GM23338 (cell line): ENCODE measurements at regions not wholly inside any gene's neighbourhood (a gene's known extent, or its start where the extent isn't known, plus 50 kb on each side); places are given as distances from the start of the nearest gene placed in this dataset.

Source experiments
- ATAC-seq: fragments of 200-7000 bp; cut with Tn5 transposase; 3 replicates; pipeline ENCODE4 v1.9.1; 2020
- DNase-seq: peaks from one replicate; pipeline ENCODE4 v3.0.0-alpha.2; 2015; ENCODE audit warnings: low spot score
- H2AFZ ChIP-seq: fragments of 200-600 bp; sonication (generic); 2 replicates; pipeline ENCODE4 v1.8.0; 2016; ENCODE audit warnings: antibody characterized with exemption, mild to moderate bottlenecking, moderate library complexity
- H3F3A ChIP-seq: fragments of 200-600 bp; sonication (generic); replicated peaks from 2 replicates; pipeline ENCODE4 v1.8.0; 2017; ENCODE audit warnings: antibody characterized with exemption, mixed run types, low read depth
- H3K27ac ChIP-seq: fragments of 200-600 bp; sonication (generic); 2 replicates; pipeline ENCODE4 v1.6.1; 2016; ENCODE audit warnings: low read depth
- H3K27me3 ChIP-seq: fragments of 200-600 bp; sonication (generic); 2 replicates; pipeline ENCODE4 v1.8.0; 2016; ENCODE audit warnings: mild to moderate bottlenecking, mixed run types, moderate library complexity; ENCODE audit not compliant: insufficient read depth
- H3K36me3 ChIP-seq: fragments of 200-600 bp; sonication (generic); 2 replicates; pipeline ENCODE4 v1.8.0; 2016; ENCODE audit warnings: mild to moderate bottlenecking; ENCODE audit not compliant: insufficient read depth
- H3K4me1 ChIP-seq: fragments of 200-600 bp; sonication (generic); 2 replicates; pipeline ENCODE4 v1.8.0; 2016; ENCODE audit warnings: mild to moderate bottlenecking, moderate library complexity; ENCODE audit not compliant: insufficient read depth
- H3K4me2 ChIP-seq: fragments of 200-600 bp; sonication (generic); 2 replicates; pipeline ENCODE4 v1.7.1; 2017; ENCODE audit warnings: mixed run types
- H3K4me3 ChIP-seq: fragments of 200-600 bp; sonication (generic); 2 replicates; pipeline ENCODE4 v1.6.1; 2016; ENCODE audit warnings: mixed run types
- H3K79me2 ChIP-seq: fragments of 200-600 bp; sonication (generic); replicated peaks from 2 replicates; pipeline ENCODE4 v1.8.0; 2017; ENCODE audit warnings: mild to moderate bottlenecking; ENCODE audit not compliant: insufficient read depth
- H3K9me2 ChIP-seq: fragments of 200-600 bp; sonication (generic); 2 replicates; pipeline ENCODE4 v1.8.0; 2017; ENCODE audit not compliant: insufficient read depth
- H4K20me1 ChIP-seq: fragments of 200-600 bp; sonication (generic); replicated peaks from 2 replicates; pipeline ENCODE4 v1.8.0; 2017; ENCODE audit warnings: mild to moderate bottlenecking; ENCODE audit not compliant: insufficient read depth
- H3K27ac Mint-ChIP-seq: 2 replicates; pipeline ENCODE4 v1.8.0; 2020; ENCODE audit warnings: inconsistent platforms, mild to moderate bottlenecking, moderate library complexity, mixed read lengths
- H3K27me3 Mint-ChIP-seq: 3 replicates; pipeline ENCODE4 v1.8.0; 2022; ENCODE audit warnings: low read depth, mild to moderate bottlenecking, moderate library complexity, mixed read lengths, inconsistent platforms; ENCODE audit not compliant: insufficient read depth, poor library complexity
- H3K36me3 Mint-ChIP-seq: 3 replicates; pipeline ENCODE4 v1.8.0; 2021; ENCODE audit warnings: low read depth, mild to moderate bottlenecking, inconsistent platforms, moderate library complexity, mixed read lengths
- H3K4me1 Mint-ChIP-seq: 3 replicates; pipeline ENCODE4 v1.8.0; 2020; ENCODE audit warnings: mild to moderate bottlenecking, inconsistent platforms, mixed read lengths
- H3K4me3 Mint-ChIP-seq: 3 replicates; pipeline ENCODE4 v1.8.0; 2021; ENCODE audit warnings: moderate library complexity, mild to moderate bottlenecking, inconsistent platforms, mixed read lengths
- H3K9me3 Mint-ChIP-seq: 3 replicates; pipeline ENCODE4 v1.8.0; 2020; ENCODE audit warnings: moderate library complexity, mild to moderate bottlenecking, inconsistent platforms, mixed read lengths
- EZH2 ChIP-seq: fragments of 200-600 bp; sonication (generic); IDR thresholded peaks from one replicate; pipeline ENCODE4 v1.8.0; 2017; ENCODE audit warnings: antibody characterized with exemption, mild to moderate bottlenecking, low read depth; ENCODE audit not compliant: unreplicated experiment
- EZH2phosphoT487 ChIP-seq: fragments of 200-600 bp; sonication (generic); IDR thresholded peaks from one replicate; pipeline ENCODE4 v1.8.1; 2018; ENCODE audit warnings: antibody characterized with exemption; ENCODE audit not compliant: unreplicated experiment
- JUNB ChIP-seq: IDR thresholded peaks from one replicate; pipeline ENCODE4 v1.6.1; 2016; ENCODE audit warnings: antibody characterized with exemption; ENCODE audit not compliant: unreplicated experiment
- NANOG ChIP-seq: IDR thresholded peaks from 2 replicates; pipeline ENCODE4 v1.6.1; 2016; ENCODE audit warnings: antibody characterized with exemption, borderline replicate concordance
- POLR2AphosphoS5 ChIP-seq: IDR thresholded peaks from 2 replicates; pipeline ENCODE4 v1.6.1; 2016; ENCODE audit warnings: antibody characterized with exemption, low read depth
- ZNF114 ChIP-seq: fragments of 250-450 bp; sonication (Bioruptor Pico); IDR thresholded peaks from 2 replicates; pipeline ENCODE4 v1.5.0; 2020; ENCODE audit warnings: mild to moderate bottlenecking, moderate library complexity
- ZNF331 ChIP-seq: fragments of 250-450 bp; sonication (Bioruptor Pico); IDR thresholded peaks from 2 replicates; pipeline ENCODE4 v1.5.0; 2020; ENCODE audit warnings: low read depth, mild to moderate bottlenecking, moderate library complexity
- TF ChIP-seq, protein P1 (sequence below): IDR thresholded peaks from one replicate; pipeline ENCODE4 v1.6.1; 2018; ENCODE audit warnings: antibody characterized with exemption; ENCODE audit not compliant: unreplicated experiment
- TF ChIP-seq, protein P2 (sequence below): IDR thresholded peaks from 2 replicates; pipeline ENCODE4 v1.6.1; 2016; ENCODE audit warnings: antibody characterized with exemption

GRCh38 chr16:26456074-26456473, 610.7 kb upstream of the C16orf82 start:
- H3K36me3 Mint-ChIP-seq = peaks cover 12% of the 10 kb centered on the region; the same call in 2 of the 3 replicates
- no peak overlapping the region for H3K27ac Mint-ChIP-seq
- H3K27me3 Mint-ChIP-seq = no peaks in the 10 kb centered on the region
- H3K9me2 ChIP-seq = no peaks in the 10 kb centered on the region
- H3K27me3 ChIP-seq = no peaks in the 10 kb centered on the region
- no peak overlapping the region for H3K4me3 Mint-ChIP-seq
- H3K36me3 ChIP-seq = peaks cover 4% of the 10 kb centered on the region
- H3K79me2 ChIP-seq = no peaks in the 10 kb centered on the region
- no peaks in the 10 kb centered on the region for H3F3A ChIP-seq
- no peak overlapping the region for H3K27ac ChIP-seq
- ATAC-seq (no peak), DNase-seq (no peak)
- no peak overlapping the region for H3K4me3 ChIP-seq
- TF ChIP-seq ZNF114 (CRISPR knock-in tag) (no peak), POLR2AphosphoS5 (no peak), EZH2 (no peak), EZH2phosphoT487 (no peak), JUNB (no peak), NANOG (no peak)
- TF ChIP-seq, protein P1, sequence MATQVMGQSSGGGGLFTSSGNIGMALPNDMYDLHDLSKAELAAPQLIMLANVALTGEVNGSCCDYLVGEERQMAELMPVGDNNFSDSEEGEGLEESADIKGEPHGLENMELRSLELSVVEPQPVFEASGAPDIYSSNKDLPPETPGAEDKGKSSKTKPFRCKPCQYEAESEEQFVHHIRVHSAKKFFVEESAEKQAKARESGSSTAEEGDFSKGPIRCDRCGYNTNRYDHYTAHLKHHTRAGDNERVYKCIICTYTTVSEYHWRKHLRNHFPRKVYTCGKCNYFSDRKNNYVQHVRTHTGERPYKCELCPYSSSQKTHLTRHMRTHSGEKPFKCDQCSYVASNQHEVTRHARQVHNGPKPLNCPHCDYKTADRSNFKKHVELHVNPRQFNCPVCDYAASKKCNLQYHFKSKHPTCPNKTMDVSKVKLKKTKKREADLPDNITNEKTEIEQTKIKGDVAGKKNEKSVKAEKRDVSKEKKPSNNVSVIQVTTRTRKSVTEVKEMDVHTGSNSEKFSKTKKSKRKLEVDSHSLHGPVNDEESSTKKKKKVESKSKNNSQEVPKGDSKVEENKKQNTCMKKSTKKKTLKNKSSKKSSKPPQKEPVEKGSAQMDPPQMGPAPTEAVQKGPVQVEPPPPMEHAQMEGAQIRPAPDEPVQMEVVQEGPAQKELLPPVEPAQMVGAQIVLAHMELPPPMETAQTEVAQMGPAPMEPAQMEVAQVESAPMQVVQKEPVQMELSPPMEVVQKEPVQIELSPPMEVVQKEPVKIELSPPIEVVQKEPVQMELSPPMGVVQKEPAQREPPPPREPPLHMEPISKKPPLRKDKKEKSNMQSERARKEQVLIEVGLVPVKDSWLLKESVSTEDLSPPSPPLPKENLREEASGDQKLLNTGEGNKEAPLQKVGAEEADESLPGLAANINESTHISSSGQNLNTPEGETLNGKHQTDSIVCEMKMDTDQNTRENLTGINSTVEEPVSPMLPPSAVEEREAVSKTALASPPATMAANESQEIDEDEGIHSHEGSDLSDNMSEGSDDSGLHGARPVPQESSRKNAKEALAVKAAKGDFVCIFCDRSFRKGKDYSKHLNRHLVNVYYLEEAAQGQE = no peak
- TF ChIP-seq, protein P2, sequence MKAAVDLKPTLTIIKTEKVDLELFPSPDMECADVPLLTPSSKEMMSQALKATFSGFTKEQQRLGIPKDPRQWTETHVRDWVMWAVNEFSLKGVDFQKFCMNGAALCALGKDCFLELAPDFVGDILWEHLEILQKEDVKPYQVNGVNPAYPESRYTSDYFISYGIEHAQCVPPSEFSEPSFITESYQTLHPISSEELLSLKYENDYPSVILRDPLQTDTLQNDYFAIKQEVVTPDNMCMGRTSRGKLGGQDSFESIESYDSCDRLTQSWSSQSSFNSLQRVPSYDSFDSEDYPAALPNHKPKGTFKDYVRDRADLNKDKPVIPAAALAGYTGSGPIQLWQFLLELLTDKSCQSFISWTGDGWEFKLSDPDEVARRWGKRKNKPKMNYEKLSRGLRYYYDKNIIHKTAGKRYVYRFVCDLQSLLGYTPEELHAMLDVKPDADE = no peak
- H3K9me3 Mint-ChIP-seq = peaks cover 77% of the 10 kb centered on the region
- H3K4me1 ChIP-seq = no peaks in the 10 kb centered on the region
- H4K20me1 ChIP-seq = no peaks in the 10 kb centered on the region
- H3K4me1 Mint-ChIP-seq = no peaks in the 10 kb centered on the region
- no peak overlapping the region for H3K4me2 ChIP-seq
- H2AFZ ChIP-seq = no peak overlapping the region

GRCh38 chr16:26457095-26457494, 609.6 kb upstream of the C16orf82 start:
- Mint-ChIP-seq H3K27ac (no peak overlapping the region), H3K27me3 (no peaks in the 10 kb centered on the region), H3K4me3 (no peak overlapping the region), H3K9me3 (peaks cover 81% of the 10 kb centered on the region), H3K36me3 (peaks cover 12% of the 10 kb centered on the region; the same call in 2 of the 3 replicates), H3K4me1 (no peaks in the 10 kb centered on the region)
- Histone ChIP-seq H3K4me1 (no peaks in the 10 kb centered on the region), H3K36me3 (peaks cover 4% of the 10 kb centered on the region), H3K79me2 (no peaks in the 10 kb centered on the region), H4K20me1 (no peaks in the 10 kb centered on the region), H2AFZ (no peak overlapping the region), H3K27ac (no peak overlapping the region), H3K9me2 (no peaks in the 10 kb centered on the region), H3K4me3 (no peak overlapping the region), H3K27me3 (no peaks in the 10 kb centered on the region), H3F3A (no peaks in the 10 kb centered on the region), H3K4me2 (no peak overlapping the region)
- no peak for ATAC-seq
- DNase-seq = no peak
- TF ChIP-seq, protein P1 = no peak
- no peak for TF ChIP-seq JUNB
- no peak for TF ChIP-seq ZNF331 (CRISPR knock-in tag)
